Stimulated activated CD4-positive, alpha-beta T cell treated with anti-CD3 and anti-CD28 coated beads, Interleukin-12 subunit alpha, Interleukin-12 subunit beta, amount 100 ng/mL, for 4 hours (primary cell): ENCODE measurements at regions not wholly inside any gene's neighbourhood (a gene's known extent, or its start where the extent isn't known, plus 50 kb on each side); places are given as distances from the start of the nearest gene placed in this dataset.

ENCODE experiments used
- DNase-seq: peaks from one replicate; pipeline ENCODE4 v3.0.0-alpha.2; 2020

GRCh38 chr16:66002601-66003000 is 363.9 kb upstream of the CDH5 start:
- no peak for DNase-seq

- DNase-seq, result no peak
Measured at GRCh38 chr16:66001432-66001831, 365.1 kb upstream of the CDH5 start.

- DNase-seq, result no peak
Measured at GRCh38 chr16:65998443-65998842, 368.0 kb upstream of the CDH5 start.

DNA sequence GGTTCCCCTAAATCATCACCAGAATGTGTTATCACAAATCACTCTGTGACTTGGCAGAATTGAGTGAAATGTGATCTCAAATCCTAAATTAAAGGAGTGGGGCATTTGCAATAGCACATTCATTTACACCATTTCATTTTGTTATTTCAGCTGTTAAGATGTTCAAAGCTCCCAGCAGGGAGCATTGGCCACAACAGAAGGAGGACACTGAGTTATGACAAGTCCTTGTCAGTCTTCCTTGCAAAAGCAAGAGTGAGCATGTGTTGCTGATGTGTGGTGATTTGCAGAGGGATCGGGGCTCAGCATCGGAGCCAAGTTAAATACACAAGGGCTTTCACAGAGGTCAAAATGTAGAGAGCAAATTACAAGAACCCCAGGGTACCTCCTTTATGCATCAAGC is 372.2 kb upstream of the CDH5 start:
- no peak for DNase-seq

DNA sequence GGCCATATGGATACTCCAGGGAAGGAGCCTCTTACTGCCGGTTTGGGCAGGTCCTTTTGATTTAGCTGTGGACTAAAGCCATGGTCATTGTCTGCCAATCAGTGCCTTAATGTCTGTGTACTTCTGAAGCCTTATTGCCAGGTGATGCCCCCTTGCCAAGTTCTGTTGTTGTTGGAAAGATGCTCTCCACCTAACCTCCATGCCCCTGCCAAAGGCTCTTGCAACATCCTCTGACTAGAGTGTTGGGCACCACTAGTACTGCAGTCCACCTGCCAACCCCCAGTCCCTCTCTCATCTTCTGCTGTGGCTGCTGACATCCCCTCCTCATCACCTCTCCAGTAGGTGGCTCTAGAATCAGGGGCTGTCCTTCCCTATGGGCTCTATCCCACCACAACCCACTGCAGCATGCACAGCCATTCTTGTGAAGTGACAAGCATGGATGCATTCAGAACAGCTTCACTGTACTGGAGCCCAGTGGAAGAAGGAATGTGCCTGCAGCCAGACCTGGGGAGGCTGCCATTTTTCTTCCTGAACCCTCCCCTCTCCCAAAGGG is 375.3 kb upstream of the CDH5 start:
- no peak for DNase-seq

DNA sequence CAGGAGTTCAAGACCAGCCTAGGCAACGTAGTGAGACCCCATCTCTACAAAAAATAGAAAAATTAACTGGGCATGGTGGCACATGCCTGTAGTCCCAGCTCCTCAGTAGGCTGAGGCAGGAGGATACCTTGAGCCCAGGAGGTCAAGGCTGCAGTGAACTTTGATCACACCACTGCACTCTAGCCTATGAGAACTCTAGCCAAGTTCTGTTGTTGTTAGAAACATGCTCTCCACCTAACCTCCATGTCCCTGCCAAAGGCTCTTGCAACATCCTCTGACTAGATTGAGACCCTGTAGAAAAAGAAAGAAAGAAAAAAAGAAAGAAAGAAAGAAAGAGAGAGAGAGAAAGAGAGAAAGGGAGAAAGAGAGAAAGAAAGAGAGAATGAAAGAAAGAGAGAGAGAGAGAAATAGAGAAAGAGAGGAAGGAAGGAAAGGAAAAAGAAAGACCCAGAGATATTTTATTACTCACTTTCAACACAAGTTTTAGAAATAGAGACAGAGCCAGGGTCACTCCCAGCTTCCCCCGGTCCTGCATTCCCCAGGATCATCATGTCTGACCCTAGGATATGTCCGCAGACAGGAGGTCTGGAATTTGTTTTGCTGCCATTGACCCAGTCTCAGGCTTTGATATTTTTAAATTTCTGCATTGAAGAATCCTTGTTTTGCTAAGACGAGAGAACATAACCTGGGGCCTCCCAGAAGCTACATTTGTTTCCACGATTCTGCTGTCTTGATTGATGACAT is 376.5 kb upstream of the CDH5 start:
- DNase-seq, result no peak

DNA sequence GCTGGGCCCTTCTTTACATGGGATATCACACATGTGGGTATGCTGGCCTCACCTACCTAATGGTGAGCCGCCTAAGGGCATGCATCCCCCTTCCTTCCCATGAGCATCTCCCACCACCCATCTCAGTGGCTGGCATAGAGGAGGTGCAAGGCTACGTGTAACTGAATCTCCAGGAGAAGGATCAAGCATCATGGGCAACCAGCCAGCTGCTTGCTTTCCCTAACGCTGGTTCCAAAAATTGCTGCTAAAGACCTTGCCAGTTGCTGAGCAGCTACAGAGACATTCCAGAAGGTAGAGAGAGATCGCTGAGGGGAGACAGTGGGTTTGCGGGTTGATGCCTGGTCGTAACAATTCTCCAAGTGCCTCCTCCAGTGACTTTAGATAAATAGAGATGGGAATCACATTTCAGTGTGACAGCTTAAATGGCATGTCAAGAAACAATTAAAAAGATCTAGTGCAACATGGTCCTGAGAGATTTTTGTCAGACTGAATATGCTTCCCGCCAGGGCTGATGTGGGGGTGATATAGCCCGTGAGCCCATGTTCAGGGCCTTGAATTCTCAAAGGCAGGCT is 378.4 kb upstream of the CDH5 start:
- DNase-seq, result no peak

GRCh38 chr16:65984296-65984695 is 382.2 kb upstream of the CDH5 start:
- DNase-seq, result no peak

DNA sequence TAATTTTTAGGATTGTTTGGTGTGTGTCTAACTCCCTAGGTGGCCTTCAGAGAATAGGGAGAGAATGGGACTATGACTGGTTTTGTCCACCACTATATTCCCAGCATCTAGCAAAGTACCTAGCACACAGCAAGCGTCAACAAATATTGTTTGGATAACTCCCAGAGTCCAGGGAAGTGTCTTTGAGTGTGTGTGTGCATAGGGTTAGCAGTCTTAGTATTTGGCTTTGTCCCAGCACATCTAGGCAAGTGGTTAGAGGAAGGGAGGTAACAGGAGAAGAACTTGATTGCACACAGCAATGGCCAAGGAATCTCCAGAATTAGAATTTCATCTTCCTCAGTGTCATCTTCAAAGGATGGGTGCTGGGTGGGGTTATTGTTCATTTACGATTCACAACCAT is 385.4 kb upstream of the CDH5 start:
- DNase-seq, result no peak

GRCh38 chr16:65975049-65975708 is 391.3 kb upstream of the CDH5 start:
- DNase-seq, result no peak

DNA sequence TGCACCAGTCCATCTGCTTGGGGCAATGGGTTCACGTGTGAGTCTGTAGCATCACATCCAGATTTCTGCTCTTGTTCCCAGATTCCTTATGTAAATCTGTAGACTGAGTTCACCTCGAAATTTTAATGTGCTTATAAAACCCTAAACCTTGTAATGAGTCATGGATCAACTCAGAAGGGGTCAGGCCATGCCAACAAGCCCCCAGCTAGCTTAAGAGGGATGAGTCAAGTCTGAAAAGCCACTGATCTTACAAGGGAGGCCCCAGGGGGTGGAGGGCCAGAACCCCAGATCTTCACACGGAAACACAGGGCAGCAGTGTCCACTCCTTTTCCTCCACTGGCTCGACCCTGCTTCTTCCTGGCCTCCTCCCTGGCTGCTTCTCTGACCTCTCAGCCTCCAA is 399.1 kb upstream of the CDH5 start:
- no peak for DNase-seq

GRCh38 chr16:65965628-65966027 is 400.9 kb upstream of the CDH5 start:
- no peak for DNase-seq

DNA sequence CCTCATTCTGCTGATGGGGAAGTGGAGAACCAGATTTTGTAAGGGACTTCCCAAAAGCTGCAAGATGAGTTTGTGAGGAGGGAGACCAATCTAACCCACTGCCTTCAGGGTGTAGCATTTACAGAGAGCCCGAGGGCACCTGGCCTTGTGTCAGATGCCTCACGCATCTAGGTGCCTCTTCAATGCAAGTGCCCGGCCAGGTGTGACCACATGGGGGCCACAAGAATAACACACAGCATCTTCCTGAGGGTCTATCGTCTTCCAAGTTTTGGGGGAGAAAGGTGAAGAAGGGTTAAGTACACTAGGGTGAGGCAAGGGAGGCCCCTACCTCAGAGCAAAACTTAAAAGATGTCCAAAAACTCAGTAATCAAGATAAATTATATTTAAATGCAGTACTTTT is 401.7 kb upstream of the CDH5 start:
- DNase-seq, result no peak

GRCh38 chr16:65961476-65962143 is 404.9 kb upstream of the CDH5 start:
- no peak for DNase-seq

DNA sequence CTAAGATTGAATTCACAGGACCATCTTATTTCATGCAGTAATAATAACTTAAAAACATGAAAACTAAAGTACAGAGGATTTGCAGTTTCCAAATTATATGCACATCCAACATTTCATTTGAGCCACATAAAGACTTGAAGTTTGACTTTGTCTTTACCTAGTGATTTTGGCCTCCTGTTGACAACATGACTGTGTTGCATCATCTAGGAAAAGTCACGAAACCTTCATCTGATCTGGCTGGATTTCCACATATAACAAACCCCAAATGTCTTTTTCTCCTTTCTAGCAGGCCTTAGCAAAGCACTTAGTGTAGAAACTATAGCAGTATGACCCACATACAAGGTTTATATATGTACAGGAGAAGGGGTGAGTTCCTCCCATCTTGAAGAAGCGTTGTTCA is 406.5 kb upstream of the CDH5 start:
- DNase-seq, result no peak

DNA sequence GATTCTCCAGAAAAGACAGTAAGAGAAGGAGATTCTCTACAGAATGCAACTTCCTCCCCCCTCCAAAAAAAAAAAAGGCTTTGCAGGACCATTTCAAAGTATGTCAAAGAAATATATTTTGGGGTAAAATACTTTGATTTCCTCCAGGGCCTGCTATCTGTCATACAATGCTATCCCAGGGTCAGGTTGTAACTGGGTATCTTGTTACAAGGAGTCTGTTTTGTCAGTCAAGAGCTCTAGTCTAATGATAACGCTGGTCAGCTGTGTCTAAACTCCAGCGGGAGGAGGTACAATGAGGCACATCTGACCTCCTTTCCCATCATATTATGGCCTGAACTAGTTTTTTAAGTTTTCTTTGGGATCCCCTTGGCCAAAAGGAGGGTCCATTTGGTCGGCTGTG is 408.4 kb upstream of the CDH5 start:
- DNase-seq, result no peak

GRCh38 chr16:65956100-65956499 is 410.4 kb upstream of the CDH5 start:
- no peak for DNase-seq

DNA sequence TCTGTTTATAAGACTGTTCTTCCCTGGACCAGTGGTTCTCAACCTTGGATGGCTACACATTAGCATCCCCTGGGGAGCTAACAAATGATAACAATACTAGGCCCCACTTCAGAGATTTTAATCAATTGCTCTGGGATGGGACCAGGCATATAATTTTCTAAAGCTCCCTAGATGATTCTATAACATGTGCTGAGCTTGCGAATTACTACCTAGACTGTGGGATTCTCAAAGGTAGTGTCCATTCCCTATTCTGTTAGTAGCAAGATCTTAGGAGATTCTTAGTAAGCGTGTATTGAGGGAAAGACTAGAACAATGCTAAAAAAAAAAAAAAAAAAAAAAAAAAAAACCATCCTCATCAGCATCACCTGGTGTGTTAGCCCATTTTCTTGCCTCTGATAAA is 412.0 kb upstream of the CDH5 start:
- no peak for DNase-seq

- no peak for DNase-seq
Measured at GRCh38 chr16:65950211-65950610, 416.3 kb upstream of the CDH5 start.

DNA sequence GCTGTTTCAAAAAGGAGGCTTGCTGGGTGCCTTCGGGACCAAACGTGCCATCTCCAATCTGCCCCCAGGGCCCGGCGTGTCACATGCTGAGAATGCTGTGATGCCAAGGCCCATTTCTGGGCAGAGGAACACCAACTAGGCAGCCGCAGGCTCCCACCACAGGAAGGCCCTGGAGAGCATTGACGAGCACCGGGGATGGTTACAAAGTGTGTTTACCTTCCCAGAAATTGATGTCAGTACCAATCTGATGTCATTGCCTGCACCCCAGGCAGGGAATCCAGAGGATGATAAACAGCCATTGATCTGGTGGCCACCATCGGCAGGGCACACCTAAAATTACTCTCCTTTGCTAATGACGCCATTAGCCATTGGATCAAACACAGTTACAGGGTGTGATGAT is 418.1 kb upstream of the CDH5 start:
- no peak for DNase-seq

- DNase-seq, result no peak
Measured at GRCh38 chr16:65947951-65948350, 418.5 kb upstream of the CDH5 start.

- no peak for DNase-seq
Measured at GRCh38 chr16:65945493-65945892, 421.0 kb upstream of the CDH5 start.

DNA sequence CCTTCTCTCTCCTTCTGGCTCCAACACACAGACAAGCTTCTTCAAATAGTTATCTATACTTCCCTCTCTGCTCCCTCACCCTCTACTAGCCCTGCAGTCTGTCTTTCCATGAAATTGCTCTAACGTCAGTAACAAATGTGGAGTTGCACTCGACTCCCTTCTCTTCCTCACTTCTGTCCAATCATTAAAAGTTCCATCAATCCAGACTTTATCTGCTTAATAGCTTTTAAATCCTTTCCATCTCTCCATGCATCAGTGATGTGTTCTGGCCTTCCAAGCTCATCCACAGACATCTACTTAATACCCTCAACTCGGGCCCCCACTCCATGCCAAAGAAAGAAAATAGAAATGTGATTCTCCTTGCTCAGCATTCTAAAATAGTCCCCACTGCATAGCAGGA is 422.1 kb upstream of the CDH5 start:
- DNase-seq, result no peak

DNA sequence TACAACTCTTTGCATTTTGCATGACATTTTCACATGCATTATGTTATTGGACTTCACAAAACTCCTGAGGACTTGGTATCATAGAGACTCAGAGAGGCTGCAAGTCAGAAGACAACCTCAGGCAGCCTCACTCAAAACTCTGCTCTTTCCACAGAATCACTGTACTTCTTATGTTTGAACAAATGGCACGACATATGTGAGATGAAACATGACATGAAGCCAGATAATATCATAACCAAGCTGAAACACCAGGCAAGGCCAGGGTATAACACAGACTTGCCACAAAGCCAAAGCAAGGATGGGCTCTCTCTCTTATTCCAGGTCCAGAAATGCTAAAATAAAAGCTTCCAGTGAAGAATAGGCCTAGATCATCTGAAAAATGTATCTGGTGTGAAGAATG is 425.8 kb upstream of the CDH5 start:
- DNase-seq, result no peak
